ENCODE measurements at regions not wholly inside any gene's neighbourhood (a gene's known extent, or its start where the extent isn't known, plus 50 kb on each side); places are given as distances from the start of the nearest gene placed in this dataset.

- Histone ChIP-seq H2AFZ (ENCODE audit: low read depth, low read length) (no peak overlapping the region), H3K9ac (ENCODE audit: low read length) (no peak overlapping the region), H3K4me1 (ENCODE audit: insufficient read depth, low read length) (no peaks in the 10 kb centered on the region), H3K9me3 (ENCODE audit: insufficient read depth, low read depth, low read length) (no peaks in the 10 kb centered on the region), H3K27ac (ENCODE audit: low read depth, low read length) (no peak overlapping the region), H4K20me1 (ENCODE audit: insufficient read depth, low read length) (no peaks in the 10 kb centered on the region), H3K79me2 (ENCODE audit: insufficient read depth, low read length) (no peaks in the 10 kb centered on the region), H3K36me3 (ENCODE audit: insufficient read depth, low read length) (no peaks in the 10 kb centered on the region), H3K4me2 (ENCODE audit: low read length) (no peak overlapping the region), H3K4me3 (ENCODE audit: insufficient read depth, low read depth, low read length) (no peak overlapping the region), H3K27me3 (ENCODE audit: insufficient read depth, low read length) (no peaks in the 10 kb centered on the region)
- FAIRE-seq (no peak), DNase-seq (ENCODE audit: low read depth) (no peak)
- peak overlapping the region; percentile 10 for H3K27ac Mint-ChIP-seq (ENCODE audit: unreplicated experiment)
- TF ChIP-seq CTCF (IDR thresholded peaks at IDR 0.05; ENCODE audit: insufficient read depth, low read depth, low read length) (no peak), EZH2 (IDR thresholded peaks at IDR 0.05; ENCODE audit: insufficient read depth, low read length) (no peak)
- no peaks in the 10 kb centered on the region for H3K9me3 Mint-ChIP-seq (ENCODE audit: unreplicated experiment)
- H3K4me1 Mint-ChIP-seq (ENCODE audit: low read depth, unreplicated experiment) = peaks cover 14% of the 10 kb centered on the region
- no peaks in the 10 kb centered on the region for H3K27me3 Mint-ChIP-seq (ENCODE audit: low read depth, unreplicated experiment)
- H3K36me3 Mint-ChIP-seq (ENCODE audit: low read depth, unreplicated experiment) = no peaks in the 10 kb centered on the region
- no peak overlapping the region for H3K4me3 Mint-ChIP-seq (ENCODE audit: unreplicated experiment)
These were observed 56.9 kb downstream of the SLITRK6 start for GRCh38 chr13:85742355-85742754.

- no peak overlapping the region for H3K27ac Mint-ChIP-seq (ENCODE audit: unreplicated experiment)
- DNase-seq (ENCODE audit: low read depth) (no peak), FAIRE-seq (no peak)
These were observed 58.2 kb downstream of the SLITRK6 start for GRCh38 chr13:85741017-85741416.

More at GRCh38 chr13:85741017-85741416, 58.2 kb downstream of the SLITRK6 start:
- peaks cover 14% of the 10 kb centered on the region for H3K4me1 Mint-ChIP-seq (ENCODE audit: low read depth, unreplicated experiment)
- Histone ChIP-seq H3K4me2 (ENCODE audit: low read length) (no peak overlapping the region), H3K36me3 (ENCODE audit: insufficient read depth, low read length) (no peaks in the 10 kb centered on the region), H3K9ac (ENCODE audit: low read length) (no peak overlapping the region), H3K79me2 (ENCODE audit: insufficient read depth, low read length) (no peaks in the 10 kb centered on the region), H3K4me3 (ENCODE audit: insufficient read depth, low read depth, low read length) (no peak overlapping the region), H3K27me3 (ENCODE audit: insufficient read depth, low read length) (no peaks in the 10 kb centered on the region), H3K9me3 (ENCODE audit: insufficient read depth, low read depth, low read length) (no peaks in the 10 kb centered on the region), H3K27ac (ENCODE audit: low read depth, low read length) (no peak overlapping the region), H3K4me1 (ENCODE audit: insufficient read depth, low read length) (no peaks in the 10 kb centered on the region), H4K20me1 (ENCODE audit: insufficient read depth, low read length) (no peaks in the 10 kb centered on the region), H2AFZ (ENCODE audit: low read depth, low read length) (no peak overlapping the region)
- H3K4me3 Mint-ChIP-seq (ENCODE audit: unreplicated experiment) = no peak overlapping the region
- no peaks in the 10 kb centered on the region for H3K36me3 Mint-ChIP-seq (ENCODE audit: low read depth, unreplicated experiment)
- H3K27me3 Mint-ChIP-seq (ENCODE audit: low read depth, unreplicated experiment) = no peaks in the 10 kb centered on the region
- no peaks in the 10 kb centered on the region for H3K9me3 Mint-ChIP-seq (ENCODE audit: unreplicated experiment)
- TF ChIP-seq CTCF (IDR thresholded peaks at IDR 0.05; ENCODE audit: insufficient read depth, low read depth, low read length) (no peak), EZH2 (IDR thresholded peaks at IDR 0.05; ENCODE audit: insufficient read depth, low read length) (no peak)

Data from astrocyte (in vitro differentiated cells and primary cell).